HUES48 (cell line): ENCODE measurements at regions not wholly inside any gene's neighbourhood (a gene's known extent, or its start where the extent isn't known, plus 50 kb on each side); places are given as distances from the start of the nearest gene placed in this dataset.
A peak's percentile ranks its signal among the peaks of the same experiment; 100 is the strongest.

Experiments used
- H3K27ac ChIP-seq: one replicate; pipeline ENCODE4 v1.7.0; 2013; ENCODE audit warnings: low read depth, low read length, inconsistent platforms
- H3K27me3 ChIP-seq: 2 replicates; pipeline ENCODE4 v1.6.1; 2013; ENCODE audit warnings: mild to moderate bottlenecking, low read length; ENCODE audit not compliant: control insufficient read depth, insufficient read depth
- H3K36me3 ChIP-seq: 2 replicates; pipeline ENCODE4 v1.6.1; 2013; ENCODE audit warnings: low read length; ENCODE audit not compliant: control insufficient read depth, insufficient read depth
- H3K4me1 ChIP-seq: 2 replicates; pipeline ENCODE4 v1.6.1; 2013; ENCODE audit warnings: mild to moderate bottlenecking, low read length; ENCODE audit not compliant: control insufficient read depth, insufficient read depth
- H3K4me3 ChIP-seq: 2 replicates; pipeline ENCODE4 v1.5.1; 2013; ENCODE audit warnings: mild to moderate bottlenecking, low read depth, low read length
- H3K9ac ChIP-seq: 2 replicates; pipeline ENCODE4 v1.6.1; 2013; ENCODE audit warnings: mild to moderate bottlenecking, low read depth, low read length, moderate library complexity
- H3K9me3 ChIP-seq: 2 replicates; pipeline ENCODE4 v1.6.1; 2013; ENCODE audit warnings: low read length; ENCODE audit not compliant: control insufficient read depth, insufficient read depth

- Histone ChIP-seq H3K4me1 (peaks cover 24% of the 10 kb centered on the region), H3K27ac (no peak overlapping the region), H3K9me3 (no peaks in the 10 kb centered on the region), H3K4me3 (peak overlapping the region; percentile 39), H3K27me3 (peaks cover 82% of the 10 kb centered on the region), H3K9ac (no peak overlapping the region), H3K36me3 (no peaks in the 10 kb centered on the region)
These were observed 158.1 kb upstream of the SHB start for GRCh38 chr9:38227061-38227540.

DNA sequence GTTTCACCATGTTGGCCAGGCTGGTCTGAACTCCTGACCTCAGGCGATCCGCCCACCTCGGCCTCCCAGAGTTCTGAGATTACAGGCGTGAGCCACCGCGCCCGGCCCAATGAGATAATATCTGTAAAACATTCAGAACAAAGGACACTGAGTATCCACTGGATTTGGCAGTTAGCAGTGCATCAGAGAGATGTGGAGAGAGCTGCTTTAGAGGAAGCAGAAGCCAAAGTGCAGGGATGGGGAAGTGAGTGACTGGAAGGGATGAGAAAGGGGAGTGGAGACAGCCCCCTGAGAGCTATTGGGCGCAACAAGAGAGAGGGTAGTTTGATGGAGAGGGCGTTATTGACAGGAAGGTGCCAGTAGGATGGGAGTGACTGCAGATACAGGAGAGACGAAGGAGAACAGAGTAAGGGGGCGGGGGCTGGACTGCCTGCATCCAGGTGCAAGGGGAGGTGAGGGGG lies 157.5 kb upstream of the SHB start:
- H3K4me1 ChIP-seq, result peaks cover 24% of the 10 kb centered on the region
- peaks cover 77% of the 10 kb centered on the region for H3K27me3 ChIP-seq
- H3K9me3 ChIP-seq, result no peaks in the 10 kb centered on the region
- H3K4me3 ChIP-seq, result no peak overlapping the region
- H3K9ac ChIP-seq, result no peak overlapping the region
- H3K27ac ChIP-seq, result no peak overlapping the region
- H3K36me3 ChIP-seq, result no peaks in the 10 kb centered on the region

- Histone ChIP-seq H3K27me3 (peaks cover 77% of the 10 kb centered on the region), H3K27ac (no peak overlapping the region)
These were observed 155.9 kb upstream of the SHB start for GRCh38 chr9:38224941-38225340.

GRCh38 chr9:38216572-38216971 lies 147.5 kb upstream of the SHB start:
- no peak overlapping the region for H3K27ac ChIP-seq
- H3K9ac ChIP-seq, result no peak overlapping the region
- H3K36me3 ChIP-seq, result no peaks in the 10 kb centered on the region
- no peaks in the 10 kb centered on the region for H3K9me3 ChIP-seq
- peaks cover 25% of the 10 kb centered on the region for H3K4me1 ChIP-seq
- H3K27me3 ChIP-seq, result peaks cover 95% of the 10 kb centered on the region
- no peak overlapping the region for H3K4me3 ChIP-seq

More at GRCh38 chr9:38224941-38225340, 155.9 kb upstream of the SHB start:
- Histone ChIP-seq H3K4me3 (no peak overlapping the region), H3K9ac (no peak overlapping the region), H3K36me3 (no peaks in the 10 kb centered on the region), H3K4me1 (peaks cover 24% of the 10 kb centered on the region), H3K9me3 (no peaks in the 10 kb centered on the region)

GRCh38 chr9:38215465-38215864 lies 146.4 kb upstream of the SHB start:
- peaks cover 25% of the 10 kb centered on the region for H3K4me1 ChIP-seq
- H3K9me3 ChIP-seq, result no peaks in the 10 kb centered on the region
- H3K36me3 ChIP-seq, result no peaks in the 10 kb centered on the region
- no peak overlapping the region for H3K27ac ChIP-seq
- peaks cover 100% of the 10 kb centered on the region for H3K27me3 ChIP-seq
- no peak overlapping the region for H3K4me3 ChIP-seq
- H3K9ac ChIP-seq, result no peak overlapping the region

DNA sequence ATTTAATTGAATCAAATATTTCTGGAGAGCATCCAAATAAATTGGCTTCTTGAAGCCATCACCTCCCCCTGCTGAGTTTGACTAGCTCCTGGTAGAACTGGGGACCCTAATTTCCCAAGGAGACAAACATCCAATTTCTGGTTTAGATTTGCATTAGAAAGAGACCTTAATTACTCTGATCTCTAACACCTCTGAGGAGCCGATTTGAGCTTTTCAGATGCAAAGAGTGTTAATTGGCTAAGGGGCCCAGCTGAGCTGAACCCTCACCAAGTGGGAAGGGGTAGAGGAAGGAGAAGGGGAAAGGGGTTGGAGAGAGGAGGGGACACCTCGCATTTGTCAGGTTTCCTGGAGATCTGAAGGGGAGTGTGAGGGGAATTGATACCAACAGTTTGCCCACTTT lies 145.4 kb upstream of the SHB start:
- Histone ChIP-seq H3K27ac (no peak overlapping the region), H3K36me3 (no peaks in the 10 kb centered on the region), H3K4me1 (peaks cover 25% of the 10 kb centered on the region), H3K4me3 (no peak overlapping the region), H3K9me3 (no peaks in the 10 kb centered on the region), H3K27me3 (peaks cover 100% of the 10 kb centered on the region), H3K9ac (no peak overlapping the region)

DNA sequence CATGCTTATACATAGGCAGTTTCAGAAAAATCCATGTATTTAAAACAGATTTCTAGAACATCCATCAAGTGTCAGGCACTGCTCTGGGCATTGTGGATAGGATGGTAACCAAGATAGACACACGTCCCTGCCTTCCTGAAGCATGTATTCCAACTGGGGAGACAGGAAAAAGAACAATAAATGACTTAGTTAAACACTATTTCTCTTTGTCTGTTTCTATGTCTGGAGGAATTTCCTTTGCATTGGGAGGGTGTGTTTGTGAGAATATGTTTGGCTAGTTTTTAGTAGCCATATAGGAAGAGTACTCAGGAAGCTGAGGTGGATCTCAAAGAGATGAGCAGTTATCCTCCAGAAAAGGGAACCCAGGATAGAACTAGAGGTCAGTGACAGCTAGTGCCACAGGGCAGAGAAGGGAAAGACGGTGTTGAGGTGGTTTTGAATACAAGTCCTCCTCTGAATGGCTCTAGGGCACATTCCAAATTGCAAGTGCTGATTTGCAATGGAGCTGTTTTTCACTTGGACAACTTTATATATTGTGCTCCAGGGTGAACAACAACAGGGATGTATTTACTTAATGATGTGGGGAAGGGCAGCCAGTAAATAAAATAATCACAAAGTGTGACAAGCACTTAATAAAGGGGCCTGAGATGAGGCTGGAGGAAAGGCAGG lies 144.7 kb upstream of the SHB start:
- peaks cover 100% of the 10 kb centered on the region for H3K27me3 ChIP-seq

GRCh38 chr9:38212016-38212415 lies 143.0 kb upstream of the SHB start:
- Histone ChIP-seq H3K27me3 (peaks cover 100% of the 10 kb centered on the region), H3K36me3 (no peaks in the 10 kb centered on the region), H3K9me3 (no peaks in the 10 kb centered on the region), H3K4me3 (no peak overlapping the region), H3K27ac (no peak overlapping the region), H3K9ac (no peak overlapping the region), H3K4me1 (peaks cover 25% of the 10 kb centered on the region)

More for the DNA sequence above, 144.7 kb upstream of the SHB start:
- H3K4me1 ChIP-seq, result peaks cover 25% of the 10 kb centered on the region
- H3K4me3 ChIP-seq, result no peak overlapping the region
- H3K9me3 ChIP-seq, result no peaks in the 10 kb centered on the region
- H3K27ac ChIP-seq, result no peak overlapping the region
- no peaks in the 10 kb centered on the region for H3K36me3 ChIP-seq
- H3K9ac ChIP-seq, result no peak overlapping the region

GRCh38 chr9:38211002-38211401 lies 142.0 kb upstream of the SHB start:
- Histone ChIP-seq H3K36me3 (no peaks in the 10 kb centered on the region), H3K27me3 (peaks cover 90% of the 10 kb centered on the region), H3K27ac (no peak overlapping the region), H3K9me3 (no peaks in the 10 kb centered on the region), H3K9ac (no peak overlapping the region), H3K4me1 (peaks cover 25% of the 10 kb centered on the region), H3K4me3 (no peak overlapping the region)

GRCh38 chr9:38208206-38208901 lies 139.3 kb upstream of the SHB start:
- Histone ChIP-seq H3K9me3 (no peaks in the 10 kb centered on the region), H3K9ac (no peak overlapping the region), H3K27ac (no peak overlapping the region), H3K27me3 (peaks cover 89% of the 10 kb centered on the region), H3K36me3 (no peaks in the 10 kb centered on the region), H3K4me3 (no peak overlapping the region), H3K4me1 (peaks cover 7% of the 10 kb centered on the region)

- peaks cover 7% of the 10 kb centered on the region for H3K4me1 ChIP-seq
- H3K36me3 ChIP-seq, result no peaks in the 10 kb centered on the region
- no peak overlapping the region for H3K27ac ChIP-seq
- H3K4me3 ChIP-seq, result no peak overlapping the region
- no peaks in the 10 kb centered on the region for H3K9me3 ChIP-seq
- peaks cover 83% of the 10 kb centered on the region for H3K27me3 ChIP-seq
- H3K9ac ChIP-seq, result no peak overlapping the region
These were observed 138.3 kb upstream of the SHB start for GRCh38 chr9:38207247-38207778.
